ENCODE measurements at regions not wholly inside any gene's neighbourhood (a gene's known extent, or its start where the extent isn't known, plus 50 kb on each side); places are given as distances from the start of the nearest gene placed in this dataset.
"Not testable (repeated sequence)": the region's sequence is repeated elsewhere in the genome, so short reads cannot be mapped to it uniquely, and the experiment has no call there.

- TF ChIP-seq CTCF (IDR thresholded peaks at IDR 0.05; ENCODE audit: borderline replicate concordance, control extremely low read depth, extremely low read depth, insufficient read depth, missing control alignments): no peak
- in situ Hi-C loops (cut with MboI; ENCODE audit: low sequenced_read_pairs, unreplicated experiment): no loop called here
- no peak for DNase-seq (ENCODE audit: low spot score)
Observed at GRCh38 chr1:83131692-83131955, 867.3 kb downstream of the TTLL7 start.

GRCh38 chr1:83130886-83131691 lies 867.8 kb downstream of the TTLL7 start:
- in situ Hi-C loops (cut with MboI; ENCODE audit: low sequenced_read_pairs, unreplicated experiment): no loop called here
- DNase-seq (ENCODE audit: low spot score): no peak
- no peak for TF ChIP-seq CTCF (IDR thresholded peaks at IDR 0.05; ENCODE audit: borderline replicate concordance, control extremely low read depth, extremely low read depth, insufficient read depth, missing control alignments)

GRCh38 chr1:83129107-83129506 lies 869.8 kb downstream of the TTLL7 start:
- in situ Hi-C loops (cut with MboI; ENCODE audit: low sequenced_read_pairs, unreplicated experiment): no loop called here
- no peak for TF ChIP-seq CTCF (IDR thresholded peaks at IDR 0.05; ENCODE audit: borderline replicate concordance, control extremely low read depth, extremely low read depth, insufficient read depth, missing control alignments)

GRCh38 chr1:83125456-83125855 lies 873.5 kb downstream of the TTLL7 start:
- in situ Hi-C loops (cut with MboI; ENCODE audit: low sequenced_read_pairs, unreplicated experiment): no loop called here
- no peak for TF ChIP-seq CTCF (IDR thresholded peaks at IDR 0.05; ENCODE audit: borderline replicate concordance, control extremely low read depth, extremely low read depth, insufficient read depth, missing control alignments)
- no peak for DNase-seq (ENCODE audit: low spot score)

More at GRCh38 chr1:83129107-83129506, 869.8 kb downstream of the TTLL7 start:
- no peak for DNase-seq (ENCODE audit: low spot score)

- in situ Hi-C loops (cut with MboI; ENCODE audit: low sequenced_read_pairs, unreplicated experiment): no loop called here
- no peak for DNase-seq (ENCODE audit: low spot score)
- no peak for TF ChIP-seq CTCF (IDR thresholded peaks at IDR 0.05; ENCODE audit: borderline replicate concordance, control extremely low read depth, extremely low read depth, insufficient read depth, missing control alignments)
Observed at GRCh38 chr1:83123019-83123418, 875.9 kb downstream of the TTLL7 start.

GRCh38 chr1:83118472-83118871 lies 880.5 kb downstream of the TTLL7 start:
- DNase-seq (ENCODE audit: low spot score): no peak
- in situ Hi-C loops (cut with MboI; ENCODE audit: low sequenced_read_pairs, unreplicated experiment): no loop called here
- no peak for TF ChIP-seq CTCF (IDR thresholded peaks at IDR 0.05; ENCODE audit: borderline replicate concordance, control extremely low read depth, extremely low read depth, insufficient read depth, missing control alignments)

GRCh38 chr1:83117030-83117429 lies 881.9 kb downstream of the TTLL7 start:
- in situ Hi-C loops (cut with MboI; ENCODE audit: low sequenced_read_pairs, unreplicated experiment); DNase-seq (ENCODE audit: low spot score): not testable (repeated sequence)
